Neural cell (in vitro differentiated cells): ENCODE measurements at regions not wholly inside any gene's neighbourhood (a gene's known extent, or its start where the extent isn't known, plus 50 kb on each side); places are given as distances from the start of the nearest gene placed in this dataset.
"Not testable (repeated sequence)": the region's sequence is repeated elsewhere in the genome, so short reads cannot be mapped to it uniquely, and the experiment has no call there.

Experiments
- H2AFZ ChIP-seq: fragments of 200-600, 300-800 bp; sonication (generic), shearing (Covaris generic); 2 replicates; pipeline ENCODE4 v1.6.0; 2014; ENCODE audit warnings: low read depth, mild to moderate bottlenecking, antibody characterized with exemption, low read length, moderate library complexity
- H3F3A ChIP-seq: fragments of 200-600 bp; shearing (Covaris generic); 2 replicates; pipeline ENCODE4 v1.6.1; 2016; ENCODE audit warnings: mild to moderate bottlenecking, moderate library complexity, mixed read lengths, antibody characterized with exemption, low read length; ENCODE audit not compliant: insufficient read depth, poor library complexity, severe bottlenecking
- H3K27ac ChIP-seq: fragments of 200-600, 300-800 bp; sonication (generic), shearing (Covaris generic); 2 replicates; pipeline ENCODE4 v1.5.1; 2014; ENCODE audit warnings: mild to moderate bottlenecking, low read length, moderate library complexity
- H3K27me3 ChIP-seq: fragments of 300-800, 200-600 bp; sonication (generic), shearing (Covaris generic); 2 replicates; pipeline ENCODE4 v1.6.0; 2014; ENCODE audit warnings: mild to moderate bottlenecking, low read depth, low read length, moderate library complexity; ENCODE audit not compliant: insufficient read depth
- H3K36me3 ChIP-seq: fragments of 300-800, 200-600 bp; sonication (generic), shearing (Covaris generic); 2 replicates; pipeline ENCODE4 v1.5.1; 2014; ENCODE audit warnings: mild to moderate bottlenecking, antibody characterized with exemption, low read length, moderate library complexity; ENCODE audit not compliant: insufficient read depth
- H3K4me2 ChIP-seq: fragments of 300-800, 200-600 bp; sonication (generic), shearing (Covaris generic); 2 replicates; pipeline ENCODE4 v1.6.0; 2014; ENCODE audit warnings: mild to moderate bottlenecking, low read length
- H3K4me3 ChIP-seq: fragments of 300-800, 200-600 bp; sonication (generic), shearing (Covaris generic); 2 replicates; pipeline ENCODE4 v1.5.1; 2014; ENCODE audit warnings: mild to moderate bottlenecking, low read length, moderate library complexity
- H3K79me2 ChIP-seq: fragments of 200-600 bp; shearing (Covaris generic); replicated peaks from 2 replicates; pipeline ENCODE4 v1.6.0; 2014; ENCODE audit warnings: mild to moderate bottlenecking, low read length, moderate library complexity; ENCODE audit not compliant: insufficient read depth
- H3K9ac ChIP-seq: fragments of 300-800, 200-600 bp; sonication (generic), shearing (Covaris generic); 2 replicates; pipeline ENCODE4 v1.6.1; 2016; ENCODE audit warnings: mild to moderate bottlenecking, low read length, mixed read lengths
- H3K9me2 ChIP-seq: fragments of 200-600 bp; shearing (Covaris generic); 2 replicates; pipeline ENCODE4 v1.6.1; 2016; ENCODE audit warnings: mild to moderate bottlenecking, low read length, mixed read lengths; ENCODE audit not compliant: insufficient read depth
- H3K9me3 ChIP-seq: fragments of 200-600, 300-800 bp; sonication (generic), shearing (Covaris generic); 2 replicates; pipeline ENCODE4 v1.6.1; 2016; ENCODE audit warnings: mild to moderate bottlenecking, mixed run types, low read length, moderate library complexity, mixed read lengths
- H4K20me1 ChIP-seq: fragments of 200-600 bp; shearing (Covaris generic); 2 replicates; pipeline ENCODE4 v1.6.1; 2016; ENCODE audit warnings: mild to moderate bottlenecking, mixed run types; ENCODE audit not compliant: insufficient read depth
- EZH2 ChIP-seq: fragments of 200-600, 300-800 bp; shearing (Covaris generic), sonication (generic); IDR thresholded peaks from 2 replicates; pipeline ENCODE4 v1.6.1; 2014; ENCODE audit warnings: antibody characterized with exemption, low read length, borderline replicate concordance, mild to moderate bottlenecking; ENCODE audit not compliant: insufficient read depth, poor library complexity, severe bottlenecking
- MXI1 ChIP-seq: fragments of 450-650 bp; conservative IDR thresholded peaks from 2 replicates; pipeline ENCODE4 v1.6.1; 2014; ENCODE audit warnings: antibody characterized with exemption, mild to moderate bottlenecking; ENCODE audit not compliant: poor library complexity, severe bottlenecking
- POLR2AphosphoS5 ChIP-seq: IDR thresholded peaks from 2 replicates; pipeline ENCODE4 v1.6.1; 2012
- REST ChIP-seq: IDR thresholded peaks from 2 replicates; pipeline ENCODE4 v1.6.1; 2012; ENCODE audit warnings: borderline replicate concordance
- SMC3 ChIP-seq: fragments of 450-650 bp; conservative IDR thresholded peaks from 2 replicates; pipeline ENCODE4 v1.6.1; 2014; ENCODE audit warnings: antibody characterized with exemption, mild to moderate bottlenecking, moderate library complexity; ENCODE audit not compliant: poor library complexity
- TAF1 ChIP-seq: IDR thresholded peaks from 2 replicates; pipeline ENCODE4 v1.6.1; 2012; ENCODE audit warnings: low read depth
- TF ChIP-seq, protein P1 (sequence below): fragments of 450-650 bp; IDR thresholded peaks from 2 replicates; pipeline ENCODE4 v1.5.1; 2014; ENCODE audit warnings: antibody characterized with exemption, mild to moderate bottlenecking, moderate library complexity; ENCODE audit not compliant: poor library complexity, severe bottlenecking

- TF ChIP-seq SMC3 = no peak
These were observed 135.8 kb upstream of the FOXD4L5 start (continued) for GRCh38 chr9:65420771-65421170.

DNA sequence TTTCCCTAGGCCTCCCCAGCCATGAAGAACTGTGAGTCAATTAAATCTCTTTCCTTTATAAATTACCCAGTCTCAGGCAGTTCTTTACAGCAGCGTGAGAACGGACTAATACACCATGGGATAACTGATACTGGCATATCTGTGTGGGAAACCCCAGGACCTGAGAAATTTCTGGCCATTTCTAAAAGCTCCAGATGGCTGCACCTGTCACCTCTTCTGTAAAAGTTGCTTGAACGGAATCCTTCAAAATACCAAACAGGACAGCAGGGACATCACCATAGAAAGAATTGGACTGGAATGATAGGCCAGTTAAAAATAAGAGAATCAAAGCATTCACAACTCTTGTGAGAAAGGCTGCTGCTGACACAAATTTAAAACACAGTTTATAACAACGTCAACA lies 134.0 kb upstream of the FOXD4L5 start:
- H3K9ac ChIP-seq, H3K79me2 ChIP-seq, H2AFZ ChIP-seq, H3K9me2 ChIP-seq, H3K9me3 ChIP-seq, H3K4me3 ChIP-seq, H3K36me3 ChIP-seq, H3F3A ChIP-seq, H4K20me1 ChIP-seq, H3K4me2 ChIP-seq, H3K27me3 ChIP-seq, H3K27ac ChIP-seq: not testable (repeated sequence)

DNA sequence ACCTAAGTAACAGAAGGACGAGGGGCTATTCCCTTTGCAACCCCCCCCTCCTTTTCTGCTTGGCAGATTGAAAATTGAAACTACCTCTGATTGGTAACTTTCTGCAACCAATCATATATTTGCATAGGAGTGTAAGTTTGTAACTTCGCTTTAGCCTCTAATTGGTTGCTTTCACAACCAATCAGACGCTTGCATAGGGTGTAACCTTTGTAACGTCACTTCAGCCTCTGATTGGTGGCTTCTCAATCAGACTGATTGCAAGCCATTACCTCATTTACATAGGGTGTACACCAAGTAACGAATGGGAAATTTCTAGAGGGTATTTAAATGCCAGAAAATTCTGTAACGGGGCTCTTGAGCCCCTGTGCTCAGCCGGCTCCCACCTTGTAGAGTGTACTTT lies 131.9 kb upstream of the FOXD4L5 start:
- H3K9ac ChIP-seq, H3K9me3 ChIP-seq: not testable (repeated sequence)

DNA sequence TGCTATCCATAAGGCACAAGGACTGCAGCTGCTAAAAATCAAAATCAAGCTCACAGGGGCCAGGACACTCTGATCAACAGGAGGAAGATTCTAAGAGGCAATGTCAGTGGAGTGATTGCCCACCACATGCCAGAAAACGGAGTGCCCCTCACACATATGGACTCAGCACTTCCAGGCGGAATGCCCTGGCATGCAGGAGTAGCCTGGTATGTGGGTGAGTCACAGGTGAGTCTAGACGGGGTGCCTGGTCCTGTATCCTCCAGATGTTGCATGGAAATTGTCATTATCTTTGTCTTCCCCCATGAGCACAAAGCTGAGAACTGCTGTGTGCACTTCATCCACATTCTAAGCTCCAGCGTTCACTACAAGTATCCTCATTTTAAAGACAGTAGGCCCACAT lies 129.2 kb upstream of the FOXD4L5 start:
- not testable (repeated sequence) for H4K20me1 ChIP-seq, H3K27me3 ChIP-seq, H3K27ac ChIP-seq, H3K9ac ChIP-seq, H3K4me3 ChIP-seq, H3K36me3 ChIP-seq, H2AFZ ChIP-seq, H3K9me3 ChIP-seq, H3K79me2 ChIP-seq, H3F3A ChIP-seq, H3K4me2 ChIP-seq, H3K9me2 ChIP-seq

More for the DNA sequence above, 131.9 kb upstream of the FOXD4L5 start:
- H3K4me3 ChIP-seq, H3K27ac ChIP-seq, H3K4me2 ChIP-seq, H3K79me2 ChIP-seq, H3F3A ChIP-seq, H3K9me2 ChIP-seq, H4K20me1 ChIP-seq, H3K36me3 ChIP-seq, H2AFZ ChIP-seq, H3K27me3 ChIP-seq: not testable (repeated sequence)

DNA sequence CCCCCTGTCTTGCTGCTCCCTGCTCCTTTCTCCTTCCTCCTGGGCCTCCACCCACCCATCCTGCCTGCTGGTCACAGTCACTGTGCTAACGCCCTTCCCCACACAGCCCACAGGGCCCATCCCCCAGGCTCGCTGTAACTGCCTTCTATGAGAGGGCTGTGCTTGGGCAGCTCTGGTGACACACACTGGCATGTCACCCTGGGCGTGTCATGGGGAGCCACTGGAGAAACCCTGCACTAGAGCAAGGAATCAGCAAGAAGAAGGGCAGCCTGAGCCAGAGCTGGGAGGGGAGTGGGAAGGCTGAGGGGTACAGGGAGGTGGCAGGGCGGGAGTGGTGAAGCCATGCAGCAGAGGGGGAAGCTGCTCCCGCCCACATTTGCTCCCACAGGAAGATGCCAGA lies 128.4 kb upstream of the FOXD4L5 start:
- not testable (repeated sequence) for H3F3A ChIP-seq, H2AFZ ChIP-seq, H3K9me2 ChIP-seq, H4K20me1 ChIP-seq, H3K36me3 ChIP-seq, H3K27ac ChIP-seq, H3K9ac ChIP-seq, H3K27me3 ChIP-seq, H3K79me2 ChIP-seq, H3K4me3 ChIP-seq, H3K4me2 ChIP-seq, H3K9me3 ChIP-seq

- H3K27ac ChIP-seq = no peak overlapping the region
- no peaks in the 10 kb centered on the region for H3K9me3 ChIP-seq
- no peaks in the 10 kb centered on the region for H4K20me1 ChIP-seq
- no peaks in the 10 kb centered on the region for H3K9me2 ChIP-seq
- no peaks in the 10 kb centered on the region for H3K79me2 ChIP-seq
- TF ChIP-seq MXI1 (no peak), SMC3 (no peak), REST (no peak), EZH2 (no peak), POLR2AphosphoS5 (no peak), TAF1 (no peak)
- TF ChIP-seq, protein P1, sequence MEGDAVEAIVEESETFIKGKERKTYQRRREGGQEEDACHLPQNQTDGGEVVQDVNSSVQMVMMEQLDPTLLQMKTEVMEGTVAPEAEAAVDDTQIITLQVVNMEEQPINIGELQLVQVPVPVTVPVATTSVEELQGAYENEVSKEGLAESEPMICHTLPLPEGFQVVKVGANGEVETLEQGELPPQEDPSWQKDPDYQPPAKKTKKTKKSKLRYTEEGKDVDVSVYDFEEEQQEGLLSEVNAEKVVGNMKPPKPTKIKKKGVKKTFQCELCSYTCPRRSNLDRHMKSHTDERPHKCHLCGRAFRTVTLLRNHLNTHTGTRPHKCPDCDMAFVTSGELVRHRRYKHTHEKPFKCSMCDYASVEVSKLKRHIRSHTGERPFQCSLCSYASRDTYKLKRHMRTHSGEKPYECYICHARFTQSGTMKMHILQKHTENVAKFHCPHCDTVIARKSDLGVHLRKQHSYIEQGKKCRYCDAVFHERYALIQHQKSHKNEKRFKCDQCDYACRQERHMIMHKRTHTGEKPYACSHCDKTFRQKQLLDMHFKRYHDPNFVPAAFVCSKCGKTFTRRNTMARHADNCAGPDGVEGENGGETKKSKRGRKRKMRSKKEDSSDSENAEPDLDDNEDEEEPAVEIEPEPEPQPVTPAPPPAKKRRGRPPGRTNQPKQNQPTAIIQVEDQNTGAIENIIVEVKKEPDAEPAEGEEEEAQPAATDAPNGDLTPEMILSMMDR = no peak
- no peaks in the 10 kb centered on the region for H3K27me3 ChIP-seq
- H2AFZ ChIP-seq = no peak overlapping the region
- no peak overlapping the region for H3K4me3 ChIP-seq
- no peak overlapping the region for H3K9ac ChIP-seq
- H3F3A ChIP-seq = no peaks in the 10 kb centered on the region
- no peak overlapping the region for H3K4me2 ChIP-seq
- no peaks in the 10 kb centered on the region for H3K36me3 ChIP-seq
These were observed 126.9 kb upstream of the FOXD4L5 start for GRCh38 chr9:65411901-65412300.
